OCI-LY1 (cell line): ENCODE measurements at regions not wholly inside any gene's neighbourhood (a gene's known extent, or its start where the extent isn't known, plus 50 kb on each side); places are given as distances from the start of the nearest gene placed in this dataset.

ENCODE experiments used
- H2AFZ ChIP-seq: fragments of 200-600 bp; sonication (generic), shearing (Covaris generic); 2 replicates; pipeline ENCODE4 v1.6.0; 2014; ENCODE audit warnings: antibody characterized with exemption, mild to moderate bottlenecking, low read length
- H3F3A ChIP-seq: fragments of 200-600 bp; sonication (generic), shearing (Covaris generic); 2 replicates; pipeline ENCODE4 v1.6.0; 2014; ENCODE audit warnings: mild to moderate bottlenecking, antibody characterized with exemption, low read length, moderate library complexity; ENCODE audit not compliant: insufficient read depth
- H3K27ac ChIP-seq: fragments of 200-600 bp; sonication (generic); 2 replicates; pipeline ENCODE4 v1.5.1; 2014; ENCODE audit warnings: low read length, mixed run types, mild to moderate bottlenecking, low read depth; ENCODE audit not compliant: poor library complexity, severe bottlenecking
- H3K27me3 ChIP-seq: fragments of 200-600 bp; sonication (generic); 2 replicates; pipeline ENCODE4 v1.6.0; 2014; ENCODE audit warnings: antibody characterized with exemption, mild to moderate bottlenecking, low read length, moderate library complexity; ENCODE audit not compliant: insufficient read depth
- H3K36me3 ChIP-seq: fragments of 200-600 bp; sonication (generic); 2 replicates; pipeline ENCODE4 v1.6.1; 2014; ENCODE audit warnings: mild to moderate bottlenecking, antibody characterized with exemption, low read length, moderate library complexity, mixed read lengths; ENCODE audit not compliant: insufficient read depth
- H3K4me1 ChIP-seq: fragments of 200-600 bp; sonication (generic); 2 replicates; pipeline ENCODE4 v1.5.1; 2014; ENCODE audit warnings: mild to moderate bottlenecking, low read length, moderate library complexity; ENCODE audit not compliant: insufficient read depth, severe bottlenecking
- H3K4me2 ChIP-seq: fragments of 200-600 bp; sonication (generic), shearing (Covaris generic); 2 replicates; pipeline ENCODE4 v1.6.1; 2014; ENCODE audit warnings: low read length
- H3K4me3 ChIP-seq: fragments of 200-600 bp; sonication (generic); 2 replicates; pipeline ENCODE4 v1.5.1; 2014; ENCODE audit warnings: low read length, low read depth, mild to moderate bottlenecking, mixed read lengths; ENCODE audit not compliant: poor library complexity, severe bottlenecking
- H3K79me2 ChIP-seq: fragments of 200-600 bp; shearing (Covaris generic); 2 replicates; pipeline ENCODE4 v1.6.1; 2016; ENCODE audit warnings: mixed run types, low read length, mixed read lengths; ENCODE audit not compliant: insufficient read depth
- H3K9ac ChIP-seq: fragments of 200-600 bp; sonication (generic), shearing (Covaris generic); 2 replicates; pipeline ENCODE4 v1.6.1; 2014; ENCODE audit warnings: mild to moderate bottlenecking, low read length, mixed read lengths
- H3K9me2 ChIP-seq: fragments of 200-600 bp; sonication (generic), shearing (Covaris generic); 2 replicates; pipeline ENCODE4 v1.6.1; 2014; ENCODE audit warnings: low read depth, mild to moderate bottlenecking, low read length, mixed read lengths
- H3K9me3 ChIP-seq: fragments of 200-600 bp; shearing (Covaris generic); 2 replicates; pipeline ENCODE4 v1.6.1; 2014; ENCODE audit warnings: low read length, mixed read lengths
- H4K20me1 ChIP-seq: fragments of 200-600 bp; sonication (generic), shearing (Covaris generic); 2 replicates; pipeline ENCODE4 v1.6.0; 2016; ENCODE audit warnings: mild to moderate bottlenecking, low read length; ENCODE audit not compliant: insufficient read depth
- EZH2 ChIP-seq: fragments of 200-600 bp; sonication (generic), shearing (Covaris generic); IDR thresholded peaks from 2 replicates; pipeline ENCODE4 v1.8.0; 2017; ENCODE audit warnings: borderline replicate concordance, mixed run types, mild to moderate bottlenecking, antibody characterized with exemption, low read length, moderate library complexity, mixed read lengths
- TF ChIP-seq, protein P1 (sequence below): fragments of 200-600 bp; sonication (generic), shearing (Covaris generic); IDR thresholded peaks from 2 replicates; pipeline ENCODE4 v1.5.1; 2017; ENCODE audit warnings: mild to moderate bottlenecking, antibody characterized with exemption, low read length, moderate library complexity, mixed read lengths

DNA sequence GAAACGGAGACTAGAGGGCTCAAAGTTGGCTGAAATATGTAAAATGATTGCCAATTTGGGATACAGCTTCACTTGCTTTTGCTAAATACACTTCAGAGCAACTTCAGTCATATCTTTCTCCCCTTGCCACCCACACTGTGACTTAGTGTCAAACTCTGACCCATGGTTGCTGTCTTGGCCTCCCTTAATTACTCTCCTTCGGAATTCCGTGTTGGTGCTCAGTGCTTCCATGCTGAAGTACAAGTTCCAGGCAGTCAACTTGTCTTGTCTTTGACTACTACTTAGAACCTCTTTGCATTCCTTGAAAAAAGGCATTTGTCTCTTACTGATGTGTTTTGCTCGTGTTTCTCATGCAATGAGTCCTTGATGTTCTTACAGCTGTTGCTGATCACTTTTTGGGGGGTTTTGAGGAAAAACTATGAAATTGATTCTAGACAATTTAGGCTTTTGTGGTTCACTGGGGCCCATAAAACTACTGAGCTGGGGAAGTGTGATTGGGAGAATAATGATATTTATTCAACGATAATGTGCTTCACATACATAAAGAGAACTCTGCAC lies 146.0 kb downstream of the UBE2E3 start:
- no peak overlapping the region for H3K27ac ChIP-seq

DNA sequence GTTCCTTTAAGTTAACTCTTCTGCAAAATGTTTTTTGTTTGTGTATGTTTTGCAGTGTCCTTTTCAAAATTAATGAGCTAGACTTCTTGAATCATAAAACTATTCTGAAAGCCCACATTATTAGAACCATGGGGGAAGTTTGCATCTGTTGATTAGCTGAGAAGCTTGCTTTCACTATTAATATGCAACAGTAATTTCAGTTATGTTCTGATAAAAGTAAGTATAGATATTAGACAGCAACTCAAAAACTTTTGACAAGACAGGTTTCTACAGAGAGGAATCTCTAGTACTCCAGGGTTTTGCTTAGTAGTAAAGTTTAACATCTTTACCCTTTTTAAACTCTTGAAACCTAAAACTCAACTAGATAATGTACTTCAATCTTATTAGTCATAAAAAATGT lies 147.8 kb downstream of the UBE2E3 start:
- H3K27ac ChIP-seq = no peak overlapping the region
- TF ChIP-seq, protein P1, sequence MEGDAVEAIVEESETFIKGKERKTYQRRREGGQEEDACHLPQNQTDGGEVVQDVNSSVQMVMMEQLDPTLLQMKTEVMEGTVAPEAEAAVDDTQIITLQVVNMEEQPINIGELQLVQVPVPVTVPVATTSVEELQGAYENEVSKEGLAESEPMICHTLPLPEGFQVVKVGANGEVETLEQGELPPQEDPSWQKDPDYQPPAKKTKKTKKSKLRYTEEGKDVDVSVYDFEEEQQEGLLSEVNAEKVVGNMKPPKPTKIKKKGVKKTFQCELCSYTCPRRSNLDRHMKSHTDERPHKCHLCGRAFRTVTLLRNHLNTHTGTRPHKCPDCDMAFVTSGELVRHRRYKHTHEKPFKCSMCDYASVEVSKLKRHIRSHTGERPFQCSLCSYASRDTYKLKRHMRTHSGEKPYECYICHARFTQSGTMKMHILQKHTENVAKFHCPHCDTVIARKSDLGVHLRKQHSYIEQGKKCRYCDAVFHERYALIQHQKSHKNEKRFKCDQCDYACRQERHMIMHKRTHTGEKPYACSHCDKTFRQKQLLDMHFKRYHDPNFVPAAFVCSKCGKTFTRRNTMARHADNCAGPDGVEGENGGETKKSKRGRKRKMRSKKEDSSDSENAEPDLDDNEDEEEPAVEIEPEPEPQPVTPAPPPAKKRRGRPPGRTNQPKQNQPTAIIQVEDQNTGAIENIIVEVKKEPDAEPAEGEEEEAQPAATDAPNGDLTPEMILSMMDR = no peak
- no peak for TF ChIP-seq EZH2
- H3K4me2 ChIP-seq = no peak overlapping the region
- H3K27me3 ChIP-seq = no peaks in the 10 kb centered on the region
- no peaks in the 10 kb centered on the region for H3K79me2 ChIP-seq
- no peaks in the 10 kb centered on the region for H3F3A ChIP-seq
- no peaks in the 10 kb centered on the region for H3K9me3 ChIP-seq
- H3K9me2 ChIP-seq = no peaks in the 10 kb centered on the region
- no peak overlapping the region for H2AFZ ChIP-seq
- H3K36me3 ChIP-seq = no peaks in the 10 kb centered on the region
- H3K9ac ChIP-seq = no peak overlapping the region
- H4K20me1 ChIP-seq = no peaks in the 10 kb centered on the region
- H3K4me3 ChIP-seq = no peak overlapping the region
- H3K4me1 ChIP-seq = peaks cover 24% of the 10 kb centered on the region

More for the DNA sequence above, 146.0 kb downstream of the UBE2E3 start:
- TF ChIP-seq, protein P1 = no peak
- H2AFZ ChIP-seq = no peak overlapping the region
- no peaks in the 10 kb centered on the region for H3K79me2 ChIP-seq
- H4K20me1 ChIP-seq = no peaks in the 10 kb centered on the region
- H3K4me1 ChIP-seq = peaks cover 22% of the 10 kb centered on the region
- H3K36me3 ChIP-seq = no peaks in the 10 kb centered on the region
- no peaks in the 10 kb centered on the region for H3K27me3 ChIP-seq
- H3K9me2 ChIP-seq = no peaks in the 10 kb centered on the region
- no peaks in the 10 kb centered on the region for H3K9me3 ChIP-seq
- H3K9ac ChIP-seq = no peak overlapping the region
- H3K4me3 ChIP-seq = no peak overlapping the region
- no peaks in the 10 kb centered on the region for H3F3A ChIP-seq
- no peak overlapping the region for H3K4me2 ChIP-seq

DNA sequence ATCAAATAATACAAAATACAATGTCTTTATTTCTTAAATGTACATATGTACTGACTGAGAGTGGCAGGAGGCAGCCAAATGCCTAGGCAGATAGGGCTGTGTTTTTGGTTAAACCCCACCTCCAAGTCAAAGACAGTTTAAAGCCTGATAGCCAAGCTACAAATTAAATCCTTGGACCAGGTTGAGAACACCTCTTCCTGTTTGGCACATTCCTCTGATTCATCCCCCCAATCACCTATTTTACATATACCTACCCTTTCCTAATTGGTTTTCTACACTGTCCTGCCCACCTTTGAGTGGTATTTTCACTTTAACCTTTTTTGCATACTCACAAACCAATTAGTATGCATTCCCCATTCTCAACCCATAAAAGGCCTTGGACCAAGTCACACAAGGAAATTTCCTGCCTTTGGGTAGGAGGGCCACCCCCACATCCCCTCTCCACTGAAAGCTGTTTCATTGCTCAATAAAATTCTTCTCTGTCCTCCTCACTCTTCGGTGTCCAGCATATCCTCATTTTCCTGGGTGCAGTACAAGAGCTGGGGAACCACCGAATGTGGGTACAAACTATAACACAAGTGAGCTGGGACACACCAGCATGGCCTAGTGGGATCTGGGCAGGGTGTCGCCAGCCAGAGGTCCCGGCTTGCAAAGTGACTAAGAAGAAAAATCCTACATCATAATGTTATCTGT lies 149.1 kb downstream of the UBE2E3 start:
- H3K4me2 ChIP-seq = no peak overlapping the region
- H3K9me3 ChIP-seq = no peaks in the 10 kb centered on the region
- H3K36me3 ChIP-seq = no peaks in the 10 kb centered on the region
- no peak for TF ChIP-seq EZH2
- TF ChIP-seq, protein P1 = no peak
- no peaks in the 10 kb centered on the region for H3K27me3 ChIP-seq
- H3K9ac ChIP-seq = no peak overlapping the region
- no peak overlapping the region for H3K27ac ChIP-seq
- no peaks in the 10 kb centered on the region for H3K79me2 ChIP-seq
- H2AFZ ChIP-seq = no peak overlapping the region
- H3F3A ChIP-seq = no peaks in the 10 kb centered on the region
- H3K9me2 ChIP-seq = no peaks in the 10 kb centered on the region
- H3K4me1 ChIP-seq = peaks cover 13% of the 10 kb centered on the region
- no peaks in the 10 kb centered on the region for H4K20me1 ChIP-seq
- H3K4me3 ChIP-seq = no peak overlapping the region
